ENCODE measurements at regions not wholly inside any gene's neighbourhood (a gene's known extent, or its start where the extent isn't known, plus 50 kb on each side); places are given as distances from the start of the nearest gene placed in this dataset.

GRCh38 chr5:107765805-107766063 is 95.0 kb upstream of the EFNA5 start:
- Mint-ChIP-seq H3K27ac (no peak overlapping the region; the same call in 1 of the 2 replicates), H3K9me3 (no peaks in the 10 kb centered on the region), H3K36me3 (ENCODE audit: low read depth) (no peaks in the 10 kb centered on the region), H3K4me1 (peaks cover 24% of the 10 kb centered on the region; the same call in 2 of the 3 replicates), H3K27me3 (ENCODE audit: insufficient read depth, low read depth, poor library complexity) (no peaks in the 10 kb centered on the region), H3K4me3 (no peak overlapping the region)
- Histone ChIP-seq H3K36me3 (ENCODE audit: insufficient read depth) (no peaks in the 10 kb centered on the region), H3K4me1 (ENCODE audit: insufficient read depth) (no peaks in the 10 kb centered on the region; the same call in 1 of the 2 replicates), H3K9me2 (ENCODE audit: insufficient read depth) (no peaks in the 10 kb centered on the region), H3K4me3 (no peak overlapping the region), H3K4me2 (no peak overlapping the region), H3F3A (replicated peaks; ENCODE audit: low read depth) (no peaks in the 10 kb centered on the region), H4K20me1 (replicated peaks; ENCODE audit: insufficient read depth) (no peaks in the 10 kb centered on the region), H3K27me3 (ENCODE audit: insufficient read depth) (no peaks in the 10 kb centered on the region), H2AFZ (no peak overlapping the region; the same call in 1 of the 2 replicates), H3K79me2 (replicated peaks; ENCODE audit: insufficient read depth) (no peaks in the 10 kb centered on the region), H3K27ac (ENCODE audit: low read depth) (no peak overlapping the region)
- ATAC-seq (no peak), DNase-seq (ENCODE audit: low spot score) (no peak)
- no peak for TF ChIP-seq CREB1 (CRISPR knock-in tag; IDR thresholded peaks at IDR 0.05; ENCODE audit: low read depth)

- Histone ChIP-seq H3K4me2 (no peak overlapping the region), H3F3A (replicated peaks; ENCODE audit: low read depth) (no peaks in the 10 kb centered on the region), H3K4me3 (no peak overlapping the region), H3K4me1 (ENCODE audit: insufficient read depth) (no peaks in the 10 kb centered on the region; the same call in 1 of the 2 replicates), H3K36me3 (ENCODE audit: insufficient read depth) (no peaks in the 10 kb centered on the region), H2AFZ (no peak overlapping the region), H3K27ac (ENCODE audit: low read depth) (no peak overlapping the region), H4K20me1 (replicated peaks; ENCODE audit: insufficient read depth) (no peaks in the 10 kb centered on the region), H3K79me2 (replicated peaks; ENCODE audit: insufficient read depth) (no peaks in the 10 kb centered on the region), H3K27me3 (ENCODE audit: insufficient read depth) (no peaks in the 10 kb centered on the region), H3K9me2 (ENCODE audit: insufficient read depth) (no peaks in the 10 kb centered on the region)
- H3K36me3 Mint-ChIP-seq (ENCODE audit: low read depth) = no peaks in the 10 kb centered on the region
- TF ChIP-seq REST (IDR thresholded peaks at IDR 0.05; ENCODE audit: unreplicated experiment) (no peak), CREB1 (CRISPR knock-in tag; IDR thresholded peaks at IDR 0.05; ENCODE audit: low read depth) (no peak), ZNF114 (CRISPR knock-in tag; IDR thresholded peaks at IDR 0.05) (no peak), ZNF331 (CRISPR knock-in tag; IDR thresholded peaks at IDR 0.05; ENCODE audit: low read depth) (no peak), ETS1 (IDR thresholded peaks at IDR 0.05) (no peak), POLR2AphosphoS5 (IDR thresholded peaks at IDR 0.05; ENCODE audit: low read depth) (no peak)
- H3K4me1 Mint-ChIP-seq = peaks cover 22% of the 10 kb centered on the region; the same call in 2 of the 3 replicates
- DNase-seq (ENCODE audit: low spot score) = no peak
- ATAC-seq = no peak
- no peak overlapping the region; the same call in 1 of the 2 replicates for H3K27ac Mint-ChIP-seq
- no peaks in the 10 kb centered on the region for H3K9me3 Mint-ChIP-seq
- no peak overlapping the region for H3K4me3 Mint-ChIP-seq
- H3K27me3 Mint-ChIP-seq (ENCODE audit: insufficient read depth, low read depth, poor library complexity) = no peaks in the 10 kb centered on the region
These were observed 94.5 kb upstream of the EFNA5 start for GRCh38 chr5:107764976-107765804.
